IMR-90 (cell line): ENCODE measurements at regions not wholly inside any gene's neighbourhood (a gene's known extent, or its start where the extent isn't known, plus 50 kb on each side); places are given as distances from the start of the nearest gene placed in this dataset.

ENCODE experiments used
- ATAC-seq: fragments of 200-7000 bp; cut with Tn5 transposase; 2 replicates; pipeline ENCODE4 v1.9.1; 2020; ENCODE audit warnings: low read depth, mild to moderate bottlenecking, moderate library complexity
- BruUV-seq: library from RNA; stranded (reverse); fragments of 400-500 nt; replicated peaks from 2 replicates; lab custom pipeline; 2021; lab: Mats Ljungman, UMichigan
- CTCF ChIA-PET: fragments of 300-600 bp; formaldehyde crosslinking; extraction: SDS; loops from one replicate; lab custom pipeline; 2021; ENCODE audit warnings: antibody characterized with exemption; lab: Yijun Ruan, JAX
- POLR2A ChIA-PET: fragments of 300-600 bp; sonication (Branson Sonifier 250); formaldehyde crosslinking; loops from one replicate; lab custom pipeline; 2022; ENCODE audit warnings: antibody characterized with exemption; ENCODE audit not compliant: unreplicated experiment; lab: Charles Lee
- DNase-seq: peaks from one replicate; pipeline ENCODE4 v3.0.0; 2013
- H2AFZ ChIP-seq: replicated peaks from 2 replicates; pipeline ENCODE3; 2013; ENCODE audit warnings: low read length, mild to moderate bottlenecking; ENCODE audit not compliant: poor library complexity
- H2AK5ac ChIP-seq: 2 replicates; pipeline ENCODE4 v1.6.1; 2013; ENCODE audit warnings: low read depth, low read length, inconsistent platforms
- H2AK9ac ChIP-seq: replicated peaks from 2 replicates; pipeline ENCODE3; 2013; ENCODE audit warnings: mild to moderate bottlenecking, low read depth, low read length, moderate library complexity; ENCODE audit not compliant: poor library complexity
- H2BK120ac ChIP-seq: 2 replicates; pipeline ENCODE4 v1.6.1; 2013; ENCODE audit warnings: low read depth, low read length, inconsistent platforms
- H2BK15ac ChIP-seq: 3 replicates; pipeline ENCODE4 v1.6.1; 2013; ENCODE audit warnings: low read depth, low read length, inconsistent platforms
- H2BK20ac ChIP-seq: 2 replicates; pipeline ENCODE4 v1.6.1; 2013; ENCODE audit warnings: low read depth, mild to moderate bottlenecking, inconsistent platforms, low read length, moderate library complexity
- H2BK5ac ChIP-seq: 2 replicates; pipeline ENCODE4 v1.6.1; 2013; ENCODE audit warnings: mild to moderate bottlenecking, low read depth, low read length, inconsistent platforms; ENCODE audit not compliant: poor library complexity, severe bottlenecking
- H3K14ac ChIP-seq: replicated peaks from 2 replicates; pipeline ENCODE4 v1.6.1; 2013; ENCODE audit warnings: low read depth, low read length, inconsistent platforms
- H3K18ac ChIP-seq: 2 replicates; pipeline ENCODE4 v1.6.1; 2013; ENCODE audit warnings: low read depth, low read length, control low read depth
- H3K23ac ChIP-seq: 2 replicates; pipeline ENCODE4 v1.6.1; 2013; ENCODE audit warnings: low read depth, low read length, inconsistent platforms
- H3K27ac ChIP-seq: 2 replicates; pipeline ENCODE4 v1.5.1; 2013; ENCODE audit warnings: mild to moderate bottlenecking, control low read depth, low read length; ENCODE audit not compliant: insufficient read depth
- H3K27me3 ChIP-seq: 2 replicates; pipeline ENCODE4 v1.6.1; 2013; ENCODE audit warnings: low read length; ENCODE audit not compliant: control insufficient read depth, insufficient read depth
- H3K36me3 ChIP-seq: 2 replicates; pipeline ENCODE4 v1.6.1; 2013; ENCODE audit warnings: low read length, mixed read lengths; ENCODE audit not compliant: control insufficient read depth, insufficient read depth
- H3K4ac ChIP-seq: 2 replicates; pipeline ENCODE4 v1.6.1; 2013; ENCODE audit warnings: low read depth, low read length, inconsistent platforms
- H3K4me1 ChIP-seq: 2 replicates; pipeline ENCODE4 v1.6.1; 2013; ENCODE audit warnings: low read length, mixed read lengths; ENCODE audit not compliant: control insufficient read depth, insufficient read depth
- H3K4me2 ChIP-seq: 2 replicates; pipeline ENCODE4 v1.6.1; 2013; ENCODE audit warnings: low read depth, mild to moderate bottlenecking, control low read depth, low read length, moderate library complexity
- H3K4me3 ChIP-seq: 2 replicates; pipeline ENCODE4 v1.5.1; 2013; ENCODE audit warnings: low read depth, mild to moderate bottlenecking, control low read depth, low read length, moderate library complexity; ENCODE audit not compliant: insufficient read depth
- H3K56ac ChIP-seq: 2 replicates; pipeline ENCODE4 v1.6.1; 2013; ENCODE audit warnings: low read length, inconsistent platforms; ENCODE audit not compliant: insufficient read depth; ENCODE audit errors: extremely low read depth
- H3K79me1 ChIP-seq, 2 experiments: 2 replicates each; pipeline ENCODE4 v1.6.1; 2013; ENCODE audit warnings: low read length in 2 of 2, inconsistent platforms in 1 of 2, low read depth in 1 of 2
- H3K9ac ChIP-seq: 2 replicates; pipeline ENCODE4 v1.6.1; 2013; ENCODE audit warnings: low read depth, low read length, control low read depth
- H3K9me1 ChIP-seq: 2 replicates; pipeline ENCODE4 v1.6.1; 2013; ENCODE audit warnings: low read length, inconsistent platforms; ENCODE audit not compliant: insufficient read depth
- H3K9me3 ChIP-seq: 2 replicates; pipeline ENCODE4 v1.6.1; 2013; ENCODE audit warnings: low read length; ENCODE audit not compliant: control insufficient read depth, insufficient read depth
- H4K20me1 ChIP-seq: 2 replicates; pipeline ENCODE4 v1.6.1; 2013; ENCODE audit warnings: low read length, inconsistent platforms; ENCODE audit not compliant: insufficient read depth
- H4K5ac ChIP-seq: 2 replicates; pipeline ENCODE4 v1.6.1; 2013; ENCODE audit warnings: mild to moderate bottlenecking, low read depth, low read length, control low read depth
- H4K8ac ChIP-seq, 2 experiments: 2 replicates each; pipeline ENCODE4 v1.6.1; 2013; ENCODE audit warnings: low read depth in 2 of 2, low read length in 2 of 2, control low read depth in 1 of 2, inconsistent platforms in 1 of 2
- H4K91ac ChIP-seq: 2 replicates; pipeline ENCODE4 v1.6.1; 2013; ENCODE audit warnings: low read depth, low read length, inconsistent platforms; ENCODE audit not compliant: insufficient read depth
- FOS ChIP-seq: fragments of 150-350 bp; IDR thresholded peaks from 2 replicates; pipeline ENCODE4 v1.6.1; 2016; ENCODE audit warnings: low read depth, low read length
- WGBS, 2 experiments: methylation state at CpG; one replicate each; pipeline versions ENCODE4 v1.1.5 to v1.1.7; 2013; ENCODE audit warnings: missing lambda C conversion rate in 2 of 2; ENCODE audit not compliant: insufficient read length in 1 of 2; ENCODE audit errors: extremely low coverage in 2 of 2; 5-methylcytosine and 5-hydroxymethylcytosine counted together
- dilution Hi-C: fragments of 300-500 bp; cut with HindIII; formaldehyde crosslinking; loops from one replicate; pipeline ENCODE4 v1.14.3; 2018; ENCODE audit warnings: low sequenced_read_pairs; ENCODE audit not compliant: unreplicated experiment
- in situ Hi-C: fragments of 300-500 bp; cut with MboI; formaldehyde crosslinking; loops from 3 replicates; pipeline ENCODE4 v1.14.3; 2019; ENCODE audit warnings: low sequenced_read_pairs, inconsistent platforms, mixed read lengths
- intact Hi-C: fragments of 100-400 bp; cut with micrococcal nuclease; formaldehyde crosslinking; loops from 2 replicates; pipeline ENCODE4 v1.10.0; 2022

DNA sequence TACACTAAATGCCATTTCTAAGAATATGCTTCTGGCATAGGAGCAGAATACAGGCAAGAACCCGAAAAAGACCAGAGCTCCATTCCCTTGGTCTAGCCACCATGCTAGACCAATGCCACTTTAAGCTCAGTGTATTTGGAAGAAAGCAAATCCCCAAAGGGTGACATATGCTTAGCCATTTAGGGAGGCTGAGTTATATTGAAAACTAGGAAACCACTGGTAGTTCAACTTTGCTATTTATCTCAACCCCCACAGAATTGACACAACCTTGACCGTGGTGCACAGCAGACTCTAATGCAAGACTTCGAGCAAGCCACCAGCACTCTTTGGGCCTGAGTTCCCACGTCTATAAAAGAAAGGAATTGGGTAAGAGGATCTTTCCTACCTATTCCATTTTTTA, 167.9 kb downstream of the ADSS2 start:
- Histone ChIP-seq H3K23ac (no peak overlapping the region), H2BK20ac (no peak overlapping the region), H3K27ac (no peak overlapping the region), H3K56ac (no peak overlapping the region), H3K4me3 (no peak overlapping the region), H3K4me2 (no peak overlapping the region), H3K4ac (no peak overlapping the region), H2AK9ac (no peak overlapping the region), H3K14ac (no peak overlapping the region), H2AK5ac (no peak overlapping the region), H3K4me1 (peaks cover 5% of the 10 kb centered on the region; the same call in 1 of the 2 replicates), H2AFZ (no peak overlapping the region), H2BK120ac (no peak overlapping the region), H2BK15ac (no peak overlapping the region), H4K8ac (no peak overlapping the region), H3K9ac (no peak overlapping the region), H2BK5ac (no peak overlapping the region), H3K9me1 (peaks cover 9% of the 10 kb centered on the region; the same call in 1 of the 2 replicates), H4K20me1 (no peaks in the 10 kb centered on the region), H3K79me1 (no peaks in the 10 kb centered on the region), H4K91ac (no peak overlapping the region), H3K27me3 (no peaks in the 10 kb centered on the region; the same call in 1 of the 2 replicates), H3K9me3 (no peaks in the 10 kb centered on the region; the same call in 1 of the 2 replicates), H3K18ac (no peak overlapping the region), H4K5ac (no peak overlapping the region), H3K36me3 (no peaks in the 10 kb centered on the region)
- ChIA-PET POLR2A (no interaction called here), CTCF (no interaction called here)
- no peak for TF ChIP-seq FOS
- dilution Hi-C loops, result no loop called here
- no peak for DNase-seq
- WGBS, 2 experiments, result no CpG with 5 or more reads among the region's 4 CpGs
- ATAC-seq, result no peak
- in situ Hi-C loops, result loop anchor here (25.0 kb wide), 1 partner anchor 796 kb away; no protein-coding TSS in a partner anchor
- intact Hi-C loops, result no loop called here
- no TSS peak for BruUV-seq
